MCF 10A (cell line): ENCODE measurements at regions not wholly inside any gene's neighbourhood (a gene's known extent, or its start where the extent isn't known, plus 50 kb on each side); places are given as distances from the start of the nearest gene placed in this dataset.

Experiments used
- BruUV-seq: library from RNA; stranded (reverse); fragments of 400-500 nt; replicated peaks from 2 replicates; lab custom pipeline; 2021; lab: Mats Ljungman, UMichigan
- CTCF ChIA-PET: fragments of 300-600 bp; sonication (Branson Sonifier 250); formaldehyde crosslinking; extraction: SDS; loops from one replicate; lab custom pipeline; 2021; ENCODE audit warnings: antibody characterized with exemption, inconsistent platforms; lab: Yijun Ruan, JAX
- POLR2A ChIA-PET: fragments of 300-600, 350-650 bp; sonication (Branson Sonifier 250); formaldehyde crosslinking; extraction: SDS; loops from one replicate; lab custom pipeline; 2020; ENCODE audit warnings: antibody characterized with exemption, inconsistent platforms; lab: Yijun Ruan, JAX
- DNase-seq: peaks from one replicate; pipeline ENCODE4 v3.0.0-alpha.2; 2018; ENCODE audit not compliant: unreplicated experiment
- H3K27ac Mint-ChIP-seq: one replicate; pipeline ENCODE4 v1.8.0; 2022; ENCODE audit warnings: mild to moderate bottlenecking, low read depth, mixed read lengths; ENCODE audit not compliant: unreplicated experiment
- H3K27me3 Mint-ChIP-seq: one replicate; pipeline ENCODE4 v1.8.0; 2022; ENCODE audit warnings: mixed read lengths; ENCODE audit not compliant: insufficient read depth, unreplicated experiment
- H3K36me3 Mint-ChIP-seq: one replicate; pipeline ENCODE4 v1.8.0; 2022; ENCODE audit warnings: mild to moderate bottlenecking, moderate library complexity, mixed read lengths; ENCODE audit not compliant: insufficient read depth, unreplicated experiment
- H3K4me1 Mint-ChIP-seq: one replicate; pipeline ENCODE4 v1.8.0; 2022; ENCODE audit warnings: mixed read lengths; ENCODE audit not compliant: insufficient read depth, unreplicated experiment
- H3K4me3 Mint-ChIP-seq: one replicate; pipeline ENCODE4 v1.8.0; 2022; ENCODE audit warnings: mild to moderate bottlenecking, moderate library complexity, mixed read lengths; ENCODE audit not compliant: unreplicated experiment
- H3K9me3 Mint-ChIP-seq: one replicate; pipeline ENCODE4 v1.8.0; 2022; ENCODE audit warnings: mixed read lengths; ENCODE audit not compliant: unreplicated experiment
- CTCF ChIP-seq: fragments of 200-600 bp; IDR thresholded peaks from one replicate; pipeline ENCODE4 v1.8.0; 2022; ENCODE audit warnings: antibody characterized with exemption, mild to moderate bottlenecking; ENCODE audit not compliant: unreplicated experiment
- intact Hi-C: fragments of 100-400 bp; cut with micrococcal nuclease; formaldehyde crosslinking; loops from 2 replicates; pipeline ENCODE4 v1.14.1; 2022

GRCh38 chr11:103696123-103696522, 340.3 kb upstream of the DDI1 start:
- H3K27ac Mint-ChIP-seq = no peak overlapping the region
- peaks cover 13% of the 10 kb centered on the region for H3K4me1 Mint-ChIP-seq
- no TSS peak for BruUV-seq
- intact Hi-C loops = no loop called here
- H3K27me3 Mint-ChIP-seq = no peaks in the 10 kb centered on the region
- no peak overlapping the region for H3K4me3 Mint-ChIP-seq
- no peak for TF ChIP-seq CTCF
- H3K36me3 Mint-ChIP-seq = no peaks in the 10 kb centered on the region
- DNase-seq = no peak
- no peaks in the 10 kb centered on the region for H3K9me3 Mint-ChIP-seq
- ChIA-PET POLR2A (no interaction called here), CTCF (no interaction called here)

DNA sequence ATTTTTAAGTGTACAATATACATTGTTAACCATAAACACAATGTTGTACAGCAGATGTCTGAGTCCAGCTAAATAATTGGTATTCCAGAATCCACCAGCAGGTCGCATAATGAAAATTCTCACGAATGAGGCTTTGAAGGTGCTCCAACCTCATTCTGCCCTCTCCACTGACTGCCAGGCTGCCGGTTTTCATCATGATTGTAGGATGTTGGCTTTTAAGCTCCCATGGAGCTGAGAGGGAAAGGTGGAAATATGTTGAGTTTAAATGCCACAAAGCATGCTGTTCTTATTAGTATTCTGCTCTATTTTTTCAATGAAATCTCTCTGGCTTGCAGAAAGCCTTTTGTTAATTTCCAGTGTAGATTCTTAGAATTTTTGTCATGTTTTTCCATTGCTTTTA, 337.2 kb upstream of the DDI1 start:
- DNase-seq = no peak
- Mint-ChIP-seq H3K4me1 (peaks cover 23% of the 10 kb centered on the region), H3K27me3 (no peaks in the 10 kb centered on the region), H3K4me3 (no peak overlapping the region), H3K27ac (peak overlapping the region; percentile 44), H3K36me3 (no peaks in the 10 kb centered on the region), H3K9me3 (no peaks in the 10 kb centered on the region)
- ChIA-PET POLR2A (interaction anchor here (0.6 kb wide), 1 partner anchor 1433 kb away, joined by 3 read pairs; no protein-coding TSS in a partner anchor), CTCF (interaction anchor here (1.1 kb wide), 1 partner anchor 16 kb away, joined by 5 read pairs; no protein-coding TSS in a partner anchor)
- intact Hi-C loops = no loop called here
- BruUV-seq = no TSS peak
- no peak for TF ChIP-seq CTCF

DNA sequence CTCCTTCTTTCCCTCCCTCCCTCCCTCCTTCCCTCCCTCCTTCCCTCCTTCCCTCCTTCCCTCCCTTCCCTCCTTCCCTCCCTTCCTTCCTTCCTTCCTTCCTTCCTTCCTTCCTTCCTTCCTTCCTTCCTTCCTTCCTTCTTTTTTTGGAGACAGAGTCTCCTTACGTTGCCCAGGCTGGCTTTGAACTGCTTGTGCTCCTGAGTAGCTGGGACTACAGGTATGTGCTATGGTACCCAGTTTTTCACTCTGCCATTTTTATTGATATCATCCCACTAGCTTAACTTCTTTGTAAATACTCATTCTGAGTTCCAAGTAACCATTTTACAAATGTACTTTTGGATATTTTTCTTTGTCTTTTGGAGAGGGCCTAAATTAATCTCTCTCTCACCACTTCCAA, 336.8 kb upstream of the DDI1 start:
- intact Hi-C loops = no loop called here
- H3K27ac Mint-ChIP-seq = peak overlapping the region; percentile 44
- no peak for TF ChIP-seq CTCF
- CTCF ChIA-PET = interaction anchor here (0.7 to 1.1 kb wide), 2 partner anchors 17 to 465 kb away, joined by 3 to 5 read pairs; partner anchors contain the start of gene PDGFD
- no peaks in the 10 kb centered on the region for H3K9me3 Mint-ChIP-seq
- H3K36me3 Mint-ChIP-seq = no peaks in the 10 kb centered on the region
- no peak overlapping the region for H3K4me3 Mint-ChIP-seq
- no peaks in the 10 kb centered on the region for H3K27me3 Mint-ChIP-seq
- POLR2A ChIA-PET = interaction anchor here (0.6 kb wide), 1 partner anchor 1433 kb away, joined by 3 read pairs; no protein-coding TSS in a partner anchor
- peaks cover 23% of the 10 kb centered on the region for H3K4me1 Mint-ChIP-seq
- DNase-seq = no peak
- BruUV-seq = no TSS peak

- intact Hi-C loops = no loop called here
- POLR2A ChIA-PET = interaction anchor here (0.6 to 0.9 kb wide), 3 partner anchors 190 to 443 kb away, joined by 3 to 5 read pairs (median 4); no protein-coding TSS in a partner anchor
- H3K27me3 Mint-ChIP-seq = no peaks in the 10 kb centered on the region
- H3K9me3 Mint-ChIP-seq = no peaks in the 10 kb centered on the region
- no peak for TF ChIP-seq CTCF
- no peaks in the 10 kb centered on the region for H3K36me3 Mint-ChIP-seq
- BruUV-seq = no TSS peak
- peak; percentile 45 for DNase-seq
- no peak overlapping the region for H3K27ac Mint-ChIP-seq
- peaks cover 23% of the 10 kb centered on the region for H3K4me1 Mint-ChIP-seq
- CTCF ChIA-PET = interaction anchor here (0.6 to 1.2 kb wide), 2 partner anchors 18 to 721 kb away, joined by 3 read pairs; no protein-coding TSS in a partner anchor
- H3K4me3 Mint-ChIP-seq = no peak overlapping the region
These were observed 335.8 kb upstream of the DDI1 start for GRCh38 chr11:103700622-103701021.
